GM12872 (cell line): ENCODE measurements at regions not wholly inside any gene's neighbourhood (a gene's known extent, or its start where the extent isn't known, plus 50 kb on each side); places are given as distances from the start of the nearest gene placed in this dataset.

Experiments used
- CTCF ChIP-seq: IDR thresholded peaks from 3 replicates; pipeline ENCODE4 v1.5.1; 2011; ENCODE audit warnings: low read depth, mild to moderate bottlenecking, low read length, moderate library complexity; ENCODE audit not compliant: insufficient read depth

DNA sequence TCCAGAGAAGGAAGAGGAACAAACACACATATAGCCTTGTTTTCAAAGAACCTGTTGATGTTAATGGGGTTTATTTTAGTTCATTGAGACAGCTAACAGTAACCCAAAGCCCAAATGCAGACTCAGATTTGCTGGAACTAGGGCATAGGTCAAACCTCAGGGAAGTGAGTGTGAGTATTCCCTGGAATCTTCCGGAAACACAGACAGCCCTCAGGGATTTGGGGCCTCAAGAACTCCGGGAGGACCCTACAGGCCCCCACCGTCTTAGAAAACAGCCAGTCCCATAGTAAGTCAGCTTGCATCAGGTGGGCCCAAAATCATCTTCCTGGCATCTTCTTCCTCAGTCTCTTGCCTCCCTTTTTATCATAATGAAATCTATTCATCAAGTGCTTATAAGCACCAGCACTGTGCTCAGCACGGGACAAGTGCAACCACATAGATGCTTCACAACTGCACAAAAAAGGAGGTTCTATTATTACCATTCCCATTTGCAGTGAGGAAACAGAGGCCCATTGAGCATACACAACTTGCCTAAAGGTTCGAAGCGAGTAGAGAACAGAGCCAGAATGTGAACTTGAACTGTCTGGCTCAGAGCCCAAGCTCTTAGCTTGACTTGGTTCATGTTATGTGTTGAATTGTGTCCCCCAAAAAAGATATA, 50.2 kb upstream of the BCL11A start:
- TF ChIP-seq CTCF: no peak

DNA sequence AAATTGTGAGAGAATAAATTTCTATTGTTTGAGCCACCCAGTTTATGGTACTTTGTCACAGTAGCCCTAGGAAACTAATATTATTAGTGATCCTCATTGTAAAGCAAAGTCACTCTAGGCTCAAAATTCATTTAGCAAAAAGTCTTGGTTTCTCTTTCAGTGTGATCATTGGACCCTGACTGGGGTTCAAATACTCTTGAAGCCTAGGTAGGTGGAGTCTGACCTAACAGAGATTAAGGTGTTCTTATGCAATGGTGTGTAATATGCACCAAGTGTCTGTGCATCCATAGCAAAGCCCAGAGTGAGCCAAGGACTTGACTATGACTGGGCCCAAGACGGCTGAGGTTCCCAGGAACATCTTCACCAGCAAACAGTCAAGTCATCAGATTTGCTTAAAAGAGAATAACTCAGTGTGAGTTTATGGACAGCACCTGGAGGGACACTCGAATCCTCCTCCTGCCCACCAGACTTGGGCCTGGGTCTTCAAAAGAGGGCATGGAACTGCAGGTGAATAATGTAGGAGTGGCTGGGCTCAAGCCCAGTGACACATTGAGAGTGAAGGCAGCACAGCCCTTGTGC, 51.1 kb upstream of the BCL11A start:
- no peak for TF ChIP-seq CTCF

DNA sequence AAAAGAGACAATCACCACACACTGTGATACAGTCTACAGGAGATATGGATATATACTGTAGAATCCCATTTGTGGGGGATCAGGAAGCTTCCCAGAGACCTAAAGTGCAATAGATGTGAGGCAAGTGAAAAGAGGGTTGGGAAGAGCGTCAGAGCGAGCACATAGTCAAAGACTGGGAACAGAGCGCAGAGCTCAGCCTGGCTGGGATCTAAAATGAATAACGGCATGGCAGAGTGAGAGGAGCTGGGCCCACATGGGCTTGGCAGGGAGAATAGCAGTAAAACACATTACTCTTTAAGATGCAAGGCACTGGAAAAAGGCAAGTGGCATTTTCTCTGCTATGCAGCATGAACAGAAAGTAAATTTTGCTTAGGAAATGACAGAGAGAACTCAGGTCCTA, 52.4 kb upstream of the BCL11A start:
- no peak for TF ChIP-seq CTCF

DNA sequence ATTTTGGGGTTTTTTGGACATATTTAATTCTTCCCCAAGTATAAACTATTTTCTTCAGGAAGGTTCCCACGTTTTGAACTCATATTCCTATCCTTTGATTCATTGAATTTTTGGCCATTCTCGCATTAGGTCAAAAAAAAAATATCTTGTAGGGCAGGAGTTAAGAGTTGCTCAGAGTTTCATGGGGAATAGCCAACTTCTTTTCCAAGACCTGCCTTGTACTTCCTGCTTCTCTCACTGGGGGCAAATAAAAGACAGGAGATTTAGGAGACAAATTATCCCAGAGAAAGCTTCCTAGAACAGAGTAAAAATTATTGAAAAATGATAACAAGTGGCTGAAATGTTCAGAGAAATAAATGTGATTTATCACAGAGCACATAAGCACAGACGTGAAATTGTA, 55.2 kb upstream of the BCL11A start:
- TF ChIP-seq CTCF: no peak

GRCh38 chr2:60612033-60612432, 58.6 kb upstream of the BCL11A start:
- TF ChIP-seq CTCF: no peak

DNA sequence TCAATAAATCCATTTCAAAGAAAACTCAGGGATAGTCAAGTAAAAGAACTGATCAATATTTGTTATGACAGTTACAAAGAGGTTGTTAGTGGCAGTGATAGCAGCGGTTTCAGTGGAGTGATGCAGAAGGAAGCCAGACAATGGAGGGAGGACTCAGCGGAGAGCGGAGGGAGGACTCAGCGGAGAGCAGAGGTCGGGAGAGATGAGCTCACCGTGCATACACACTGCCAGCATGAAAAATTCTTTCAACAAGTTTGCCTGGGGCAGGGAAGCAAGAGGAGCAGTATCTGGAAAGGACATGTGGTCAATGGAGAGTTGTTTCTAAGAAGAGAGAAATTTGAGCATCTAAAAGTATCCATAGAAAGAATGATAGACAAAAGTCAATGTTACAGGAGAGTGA, 60.9 kb upstream of the BCL11A start:
- no peak for TF ChIP-seq CTCF

GRCh38 chr2:60621688-60622429, 68.4 kb upstream of the BCL11A start:
- no peak for TF ChIP-seq CTCF
